H9 (cell line): ENCODE measurements at regions not wholly inside any gene's neighbourhood (a gene's known extent, or its start where the extent isn't known, plus 50 kb on each side); places are given as distances from the start of the nearest gene placed in this dataset.
"Not testable (repeated sequence)": the region's sequence is repeated elsewhere in the genome, so short reads cannot be mapped to it uniquely, and the experiment has no call there.

Source experiments
- DNase-seq: peaks from one replicate; pipeline ENCODE4 v3.0.0-alpha.2; 2017
- H2AFZ ChIP-seq: one replicate; pipeline ENCODE4 v1.6.1; 2013; ENCODE audit warnings: mild to moderate bottlenecking, low read length, control low read depth, moderate library complexity
- H2AK5ac ChIP-seq: 2 replicates; pipeline ENCODE4 v1.6.1; 2013; ENCODE audit warnings: low read length, control low read depth, mixed read lengths; ENCODE audit not compliant: insufficient read length
- H2BK120ac ChIP-seq: one replicate; pipeline ENCODE4 v1.6.1; 2013; ENCODE audit warnings: low read depth, mild to moderate bottlenecking, low read length, control low read depth, inconsistent platforms; ENCODE audit not compliant: poor library complexity, severe bottlenecking
- H2BK12ac ChIP-seq: 2 replicates; pipeline ENCODE4 v1.6.1; 2013; ENCODE audit warnings: low read length, control low read depth, mixed read lengths, low read depth; ENCODE audit not compliant: insufficient read length
- H2BK15ac ChIP-seq: 2 replicates; pipeline ENCODE4 v1.6.1; 2013; ENCODE audit warnings: low read depth, low read length, control low read depth
- H2BK20ac ChIP-seq: one replicate; pipeline ENCODE4 v1.6.1; 2013; ENCODE audit warnings: low read depth, mild to moderate bottlenecking, low read length, control low read depth, inconsistent platforms; ENCODE audit not compliant: poor library complexity, severe bottlenecking
- H2BK5ac ChIP-seq: 2 replicates; pipeline ENCODE4 v1.6.1; 2013; ENCODE audit warnings: low read length, control low read depth, mixed read lengths; ENCODE audit not compliant: insufficient read length
- H3K14ac ChIP-seq: 2 replicates; pipeline ENCODE4 v1.6.1; 2013; ENCODE audit warnings: low read length, control low read depth; ENCODE audit not compliant: insufficient read depth
- H3K18ac ChIP-seq: 2 replicates; pipeline ENCODE4 v1.6.1; 2013; ENCODE audit warnings: low read depth, mild to moderate bottlenecking, mixed read lengths, low read length, control low read depth; ENCODE audit not compliant: insufficient read length
- H3K23ac ChIP-seq: 2 replicates; pipeline ENCODE4 v1.6.1; 2013; ENCODE audit warnings: low read length, control low read depth, mixed read lengths, low read depth; ENCODE audit not compliant: insufficient read length
- H3K23me2 ChIP-seq: 2 replicates; pipeline ENCODE4 v1.6.1; 2013; ENCODE audit warnings: low read depth, mild to moderate bottlenecking, mixed read lengths, low read length, control low read depth; ENCODE audit not compliant: insufficient read length, poor library complexity, severe bottlenecking
- H3K27ac ChIP-seq: 2 replicates; pipeline ENCODE4 v1.5.1; 2013; ENCODE audit warnings: low read length, control low read depth, mixed read lengths, low read depth; ENCODE audit not compliant: insufficient read length
- H3K27me3 ChIP-seq: 2 replicates; pipeline ENCODE4 v1.6.1; 2013; ENCODE audit warnings: low read length, control low read depth, inconsistent platforms; ENCODE audit not compliant: insufficient read depth
- H3K4ac ChIP-seq: 2 replicates; pipeline ENCODE4 v1.6.1; 2013; ENCODE audit warnings: low read depth, mild to moderate bottlenecking, control low read depth, inconsistent platforms, low read length, moderate library complexity
- H3K4me1 ChIP-seq: 2 replicates; pipeline ENCODE4 v1.6.1; 2013; ENCODE audit warnings: low read length, control low read depth, inconsistent platforms; ENCODE audit not compliant: insufficient read depth
- H3K4me2 ChIP-seq: 2 replicates; pipeline ENCODE4 v1.6.1; 2013; ENCODE audit warnings: low read length, control low read depth, mixed read lengths; ENCODE audit not compliant: insufficient read length, insufficient read depth
- H3K56ac ChIP-seq: 2 replicates; pipeline ENCODE4 v1.6.1; 2013; ENCODE audit warnings: low read depth, mild to moderate bottlenecking, mixed read lengths, low read length, control low read depth; ENCODE audit not compliant: insufficient read length
- H3K79me1 ChIP-seq: 2 replicates; pipeline ENCODE4 v1.6.1; 2013; ENCODE audit warnings: low read depth, mild to moderate bottlenecking, moderate library complexity, low read length, control low read depth, inconsistent platforms; ENCODE audit not compliant: insufficient read depth, poor library complexity, severe bottlenecking
- H3K79me2 ChIP-seq: 2 replicates; pipeline ENCODE4 v1.6.1; 2013; ENCODE audit warnings: low read length, control low read depth, inconsistent platforms; ENCODE audit not compliant: insufficient read depth
- H3K9ac ChIP-seq: 2 replicates; pipeline ENCODE4 v1.6.1; 2013; ENCODE audit warnings: low read length, control low read depth, mixed read lengths; ENCODE audit not compliant: insufficient read length; ENCODE audit errors: extremely low read depth
- H3K9me3 ChIP-seq: one replicate; pipeline ENCODE4 v1.6.1; 2013; ENCODE audit warnings: low read depth, low read length, inconsistent platforms; ENCODE audit not compliant: control insufficient read depth
- H3T11ph ChIP-seq: one replicate; pipeline ENCODE4 v1.6.1; 2013; ENCODE audit warnings: mild to moderate bottlenecking, low read length, control low read depth, inconsistent platforms
- H4K20me1 ChIP-seq: one replicate; pipeline ENCODE4 v1.6.1; 2013; ENCODE audit not compliant: control insufficient read depth, insufficient read length, insufficient read depth
- H4K5ac ChIP-seq: 2 replicates; pipeline ENCODE4 v1.6.1; 2013; ENCODE audit warnings: low read depth, mild to moderate bottlenecking, mixed read lengths, low read length, control low read depth; ENCODE audit not compliant: insufficient read length
- H4K8ac ChIP-seq: replicated peaks from 2 replicates; pipeline ENCODE4 v1.6.1; 2013; ENCODE audit warnings: low read length, control low read depth, mixed read lengths, low read depth; ENCODE audit not compliant: insufficient read length
- H4K91ac ChIP-seq: 2 replicates; pipeline ENCODE4 v1.6.1; 2013; ENCODE audit warnings: low read depth, mild to moderate bottlenecking, moderate library complexity, mixed read lengths, low read length, control low read depth; ENCODE audit not compliant: insufficient read length
- H3K27ac Mint-ChIP-seq, 3 experiments: 2 replicates in 2 of 3; 3 replicates in 1 of 3; pipeline ENCODE4 v1.8.0; 2020 to 2021; ENCODE audit warnings: mixed read lengths in 3 of 3, mild to moderate bottlenecking in 1 of 3, moderate library complexity in 1 of 3
- H3K27me3 Mint-ChIP-seq: 2 replicates; pipeline ENCODE4 v1.8.0; 2021; ENCODE audit warnings: low read depth, mild to moderate bottlenecking, moderate library complexity, mixed read lengths
- H3K36me3 Mint-ChIP-seq, 3 experiments: 2 replicates in 2 of 3; 3 replicates in 1 of 3; pipeline ENCODE4 v1.8.0; 2020 to 2021; ENCODE audit warnings: low read depth in 3 of 3, mixed read lengths in 3 of 3; ENCODE audit not compliant: insufficient read depth in 1 of 3
- H3K4me1 Mint-ChIP-seq, 2 experiments: 2 replicates each; pipeline ENCODE4 v1.8.0; 2020; ENCODE audit warnings: mixed read lengths in 2 of 2
- H3K4me3 Mint-ChIP-seq, 2 experiments: 2 replicates in 1 of 2; 3 replicates in 1 of 2; pipeline ENCODE4 v1.8.0; 2020 to 2021; ENCODE audit warnings: mild to moderate bottlenecking in 2 of 2, mixed read lengths in 2 of 2, moderate library complexity in 1 of 2
- H3K9me3 Mint-ChIP-seq, 2 experiments: 2 replicates in 1 of 2; 3 replicates in 1 of 2; pipeline ENCODE4 v1.8.0; 2020; ENCODE audit warnings: mild to moderate bottlenecking in 2 of 2, mixed read lengths in 2 of 2, moderate library complexity in 1 of 2
- CTCF ChIP-seq: fragments of 200-600 bp; sonication (generic); conservative IDR thresholded peaks from 3 replicates; pipeline ENCODE4 v1.8.0; 2021; ENCODE audit warnings: antibody characterized with exemption, mild to moderate bottlenecking
- WGBS: extraction: QIAGEN DNeasy Blood & Tissue Kit; methylation state at CpG from one replicate; pipeline ENCODE4 v1.1.7; 2013; ENCODE audit warnings: missing lambda C conversion rate, low lambda C conversion rate, mixed read lengths; ENCODE audit not compliant: insufficient read length; ENCODE audit errors: extremely low coverage; 5-methylcytosine and 5-hydroxymethylcytosine counted together

DNA sequence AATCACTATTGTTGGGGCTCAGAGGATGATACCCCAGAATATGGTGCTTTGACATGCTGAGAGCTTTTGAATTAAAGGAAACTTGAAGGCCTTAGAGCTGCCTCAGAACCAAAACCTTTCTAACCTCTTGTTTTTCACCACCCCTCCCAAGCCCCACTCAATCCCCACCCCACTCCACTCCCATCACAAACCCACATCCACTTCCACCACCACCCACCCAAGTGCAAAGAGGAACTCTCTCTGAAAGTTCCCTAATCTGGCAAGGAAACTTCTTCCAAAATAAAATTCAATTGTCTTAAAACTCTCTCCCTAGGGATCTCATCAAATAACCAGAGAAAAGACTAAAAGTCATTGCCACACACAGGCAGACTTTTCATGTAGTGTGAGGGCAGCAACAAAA, 301.2 kb upstream of the ARHGEF26 start:
- Histone ChIP-seq H3K23me2 (no peaks in the 10 kb centered on the region), H2AFZ (no peak overlapping the region), H3K14ac (no peak overlapping the region), H4K5ac (no peak overlapping the region), H3K18ac (no peak overlapping the region), H3K27ac (no peak overlapping the region), H3K56ac (no peak overlapping the region), H3K79me1 (no peaks in the 10 kb centered on the region), H3K4me2 (no peak overlapping the region), H2BK15ac (no peak overlapping the region), H3K79me2 (no peaks in the 10 kb centered on the region), H3K23ac (no peak overlapping the region), H2AK5ac (no peak overlapping the region), H3K27me3 (no peaks in the 10 kb centered on the region), H3K9me3 (no peaks in the 10 kb centered on the region), H2BK12ac (no peak overlapping the region), H4K20me1 (no peaks in the 10 kb centered on the region), H2BK120ac (no peak overlapping the region), H2BK5ac (no peak overlapping the region), H3K9ac (no peak overlapping the region), H3K4ac (no peak overlapping the region), H3T11ph (no peak overlapping the region), H2BK20ac (no peak overlapping the region), H4K91ac (no peak overlapping the region), H4K8ac (no peak overlapping the region), H3K4me1 (no peaks in the 10 kb centered on the region)
- DNase-seq: no peak
- no peak overlapping the region for H3K27ac Mint-ChIP-seq
- H3K36me3 Mint-ChIP-seq: peaks cover 2 to 19% (median 11%) of the 10 kb centered on the region in 3 experiments; a peak in 4 of 7 replicates
- TF ChIP-seq CTCF: no peak
- peaks cover 12 to 14% of the 10 kb centered on the region in 2 experiments for H3K9me3 Mint-ChIP-seq
- H3K4me3 Mint-ChIP-seq: no peak overlapping the region
- no peaks in the 10 kb centered on the region for H3K4me1 Mint-ChIP-seq
- no peaks in the 10 kb centered on the region; the same call in 1 of the 2 replicates for H3K27me3 Mint-ChIP-seq

DNA sequence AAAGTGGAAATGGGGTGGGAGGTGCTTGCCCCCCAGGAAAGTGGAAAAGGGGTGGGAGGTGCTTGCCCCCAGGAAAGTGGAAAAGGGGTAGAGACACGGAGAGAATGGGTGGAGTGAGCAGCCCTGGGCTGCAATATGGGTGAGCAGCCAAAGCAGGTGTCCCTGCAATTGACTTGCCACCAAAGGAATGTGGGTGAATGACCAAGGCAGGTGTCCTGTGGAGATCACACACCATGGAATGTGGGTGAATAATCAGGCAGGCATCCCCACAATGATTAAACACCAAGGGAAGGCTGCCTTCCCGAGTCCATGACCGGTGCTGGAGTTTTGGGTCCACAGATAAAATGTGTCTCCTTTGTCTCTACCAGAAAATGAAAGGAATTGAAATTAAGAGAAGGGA, 292.8 kb upstream of the ARHGEF26 start:
- H4K8ac ChIP-seq, H3K9me3 ChIP-seq, H3K4me1 Mint-ChIP-seq, H3K4ac ChIP-seq, H4K91ac ChIP-seq, H3K27me3 Mint-ChIP-seq, H2AK5ac ChIP-seq, H2AFZ ChIP-seq, H3K14ac ChIP-seq, H3K23me2 ChIP-seq, H2BK5ac ChIP-seq, H3K9ac ChIP-seq, H3K79me1 ChIP-seq, H3K27ac ChIP-seq, H2BK120ac ChIP-seq, H2BK15ac ChIP-seq, H2BK12ac ChIP-seq, H3K4me1 ChIP-seq, H3K79me2 ChIP-seq, H4K5ac ChIP-seq, H3K18ac ChIP-seq, H3K56ac ChIP-seq, H2BK20ac ChIP-seq, H3K23ac ChIP-seq, H3T11ph ChIP-seq, H4K20me1 ChIP-seq, H3K27me3 ChIP-seq, H3K4me2 ChIP-seq, H3K4me3 Mint-ChIP-seq, DNase-seq: not testable (repeated sequence)
- H3K9me3 Mint-ChIP-seq: peaks cover 26 to 30% of the 10 kb centered on the region in 2 experiments
- peaks cover 14 to 35% (median 16%) of the 10 kb centered on the region in 3 experiments for H3K36me3 Mint-ChIP-seq
- peak overlapping the region in 2 of 3 experiments; percentile 20 to 34; a peak in 1 of 7 replicates for H3K27ac Mint-ChIP-seq
- no CpG with 5 or more reads among the region's 3 CpGs for WGBS
